Activated CD4-positive, alpha-beta T cell treated with anti-CD3 and anti-CD28 coated beads, Interleukin-2, amount 10 ng/mL, durations not matched to agents 7 days and 5 days (primary cell): ENCODE measurements at regions not wholly inside any gene's neighbourhood (a gene's known extent, or its start where the extent isn't known, plus 50 kb on each side); places are given as distances from the start of the nearest gene placed in this dataset.

ENCODE experiments used
- CTCF ChIA-PET: fragments of 350-600 bp; sonication (Branson Sonifier 250); formaldehyde crosslinking; loops from one replicate; lab custom pipeline; 2021; ENCODE audit warnings: antibody characterized with exemption; lab: Charles Lee
- POLR2A ChIA-PET: fragments of 350-600 bp; sonication (Branson Sonifier 250); formaldehyde crosslinking; loops from one replicate; lab custom pipeline; 2021; ENCODE audit warnings: antibody characterized with exemption; lab: Charles Lee
- DNase-seq: peaks from one replicate; pipeline ENCODE4 v3.0.0-alpha.2; 2020
- H3K27ac Mint-ChIP-seq: one replicate; pipeline ENCODE4 v1.8.0; 2021; ENCODE audit warnings: mild to moderate bottlenecking, moderate library complexity, mixed read lengths
- H3K27me3 Mint-ChIP-seq: one replicate; pipeline ENCODE4 v1.8.0; 2021; ENCODE audit warnings: mixed read lengths
- H3K36me3 Mint-ChIP-seq: one replicate; pipeline ENCODE4 v1.8.0; 2021; ENCODE audit warnings: low read depth, mixed read lengths
- H3K4me1 Mint-ChIP-seq: one replicate; pipeline ENCODE4 v1.8.0; 2021; ENCODE audit warnings: mixed read lengths
- H3K4me3 Mint-ChIP-seq: one replicate; pipeline ENCODE4 v1.8.0; 2021; ENCODE audit warnings: mild to moderate bottlenecking, moderate library complexity, mixed read lengths
- H3K9me3 Mint-ChIP-seq: one replicate; pipeline ENCODE4 v1.8.0; 2021; ENCODE audit warnings: mixed read lengths

- Mint-ChIP-seq H3K9me3 (no peaks in the 10 kb centered on the region), H3K36me3 (no peaks in the 10 kb centered on the region), H3K27me3 (no peaks in the 10 kb centered on the region), H3K27ac (no peak overlapping the region), H3K4me1 (peaks cover 4% of the 10 kb centered on the region), H3K4me3 (no peak overlapping the region)
- ChIA-PET CTCF (no interaction called here), POLR2A (no interaction called here)
- DNase-seq, result no peak
Observed at GRCh38 chr5:157912621-157913325, 53.8 kb upstream of the CLINT1 start.

- Mint-ChIP-seq H3K36me3 (no peaks in the 10 kb centered on the region), H3K27me3 (no peaks in the 10 kb centered on the region), H3K4me1 (no peaks in the 10 kb centered on the region), H3K9me3 (no peaks in the 10 kb centered on the region), H3K4me3 (no peak overlapping the region), H3K27ac (no peak overlapping the region)
- ChIA-PET POLR2A (no interaction called here), CTCF (no interaction called here)
- no peak for DNase-seq
Observed at GRCh38 chr5:157911568-157911967, 52.6 kb upstream of the CLINT1 start.
